ENCODE measurements at regions not wholly inside any gene's neighbourhood (a gene's known extent, or its start where the extent isn't known, plus 50 kb on each side); places are given as distances from the start of the nearest gene placed in this dataset.

- TF ChIP-seq CTCF (IDR thresholded peaks at IDR 0.05; ENCODE audit: low read depth, low read length, poor library complexity, severe bottlenecking) = no peak
- TF ChIP-seq EZH2phosphoT487 (IDR thresholded peaks at IDR 0.05; ENCODE audit: borderline replicate concordance, low read length) = no peak
Measured at GRCh38 chr20:40913224-40914185, 115.1 kb upstream of the TOP1 start.
